ENCODE measurements at regions not wholly inside any gene's neighbourhood (a gene's known extent, or its start where the extent isn't known, plus 50 kb on each side); places are given as distances from the start of the nearest gene placed in this dataset.

DNA sequence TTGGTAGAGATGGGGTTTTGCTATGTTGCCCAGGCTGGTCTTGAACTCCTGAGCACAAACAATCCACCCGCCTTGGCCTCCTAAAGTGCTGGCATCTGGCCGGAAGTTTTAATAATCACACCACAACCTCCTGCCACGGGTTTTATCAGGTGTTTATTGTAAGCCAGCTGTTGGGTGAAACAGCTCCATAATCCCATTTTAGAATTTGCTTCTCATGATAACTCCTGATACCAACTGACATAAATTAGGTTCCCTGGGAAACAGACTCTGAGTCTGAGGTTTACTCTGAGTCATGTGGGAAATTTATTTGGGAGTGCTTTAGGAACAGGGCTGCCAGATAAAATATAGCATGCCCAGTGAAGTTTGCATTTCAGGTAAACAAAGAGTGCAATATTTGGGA is 122.6 kb upstream of the MED13 start:
- DNase-seq = no peak
- no peaks in the 10 kb centered on the region for H3K36me3 Mint-ChIP-seq (ENCODE audit: low read depth)
- H3K4me3 Mint-ChIP-seq = no peak overlapping the region
- no peaks in the 10 kb centered on the region for H3K4me1 Mint-ChIP-seq
- intact Hi-C loops (cut with micrococcal nuclease) = no loop called here
- peaks cover 3% of the 10 kb centered on the region for H3K9me3 Mint-ChIP-seq
- no peaks in the 10 kb centered on the region for H3K27me3 Mint-ChIP-seq
- H3K27ac Mint-ChIP-seq = no peak overlapping the region

DNA sequence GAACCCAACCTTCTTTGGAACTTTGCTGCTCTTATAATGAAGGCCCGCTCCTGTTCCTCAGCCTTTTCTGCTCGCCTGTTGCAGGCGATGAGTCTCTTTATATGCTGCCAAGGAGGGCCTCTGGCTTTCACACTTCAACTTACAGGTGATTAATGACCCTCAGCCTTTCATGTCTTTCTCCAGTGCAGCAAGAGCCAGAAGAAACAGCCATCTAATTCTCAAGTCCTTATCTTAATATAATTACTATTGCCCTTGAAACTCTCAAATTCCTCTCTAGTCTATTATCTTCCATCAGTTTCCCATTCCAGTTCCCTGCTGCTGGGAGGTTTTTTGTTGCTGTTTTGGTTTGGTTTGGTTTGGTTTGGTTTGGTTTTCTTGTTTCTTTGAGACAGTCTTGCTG is 121.8 kb upstream of the MED13 start:
- Mint-ChIP-seq H3K4me3 (no peak overlapping the region), H3K36me3 (ENCODE audit: low read depth) (no peaks in the 10 kb centered on the region), H3K27ac (no peak overlapping the region), H3K9me3 (peaks cover 3% of the 10 kb centered on the region), H3K4me1 (no peaks in the 10 kb centered on the region), H3K27me3 (no peaks in the 10 kb centered on the region)
- DNase-seq = no peak
- intact Hi-C loops (cut with micrococcal nuclease) = no loop called here

DNA sequence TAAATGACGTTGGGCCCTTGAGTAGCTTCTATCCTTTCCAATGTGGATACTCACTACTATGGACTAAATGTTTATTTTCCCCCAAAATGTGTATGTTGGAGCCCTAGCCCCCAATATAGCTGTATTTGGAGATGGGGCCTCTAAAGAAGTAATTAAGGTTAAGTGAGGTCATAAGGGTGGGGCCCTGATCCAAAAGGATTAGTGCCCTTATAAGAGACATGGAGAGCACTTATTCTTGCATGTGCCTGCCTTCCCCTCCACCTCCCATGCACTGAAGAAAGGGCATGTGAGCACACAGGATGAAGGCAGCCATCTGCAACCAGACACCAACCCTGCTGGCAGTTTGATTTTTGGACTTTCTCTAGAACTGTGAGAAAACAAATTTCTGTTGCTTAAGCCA is 115.7 kb upstream of the MED13 start:
- Mint-ChIP-seq H3K27ac (no peak overlapping the region), H3K27me3 (no peaks in the 10 kb centered on the region), H3K4me3 (no peak overlapping the region), H3K9me3 (peaks cover 3% of the 10 kb centered on the region), H3K4me1 (no peaks in the 10 kb centered on the region), H3K36me3 (ENCODE audit: low read depth) (no peaks in the 10 kb centered on the region)
- intact Hi-C loops (cut with micrococcal nuclease) = no loop called here
- DNase-seq = no peak

- no peak overlapping the region for H3K4me3 Mint-ChIP-seq
- intact Hi-C loops (cut with micrococcal nuclease) = no loop called here
- H3K27ac Mint-ChIP-seq = no peak overlapping the region
Observed at GRCh38 chr17:62179525-62180161, 114.6 kb upstream of the MED13 start.

DNA sequence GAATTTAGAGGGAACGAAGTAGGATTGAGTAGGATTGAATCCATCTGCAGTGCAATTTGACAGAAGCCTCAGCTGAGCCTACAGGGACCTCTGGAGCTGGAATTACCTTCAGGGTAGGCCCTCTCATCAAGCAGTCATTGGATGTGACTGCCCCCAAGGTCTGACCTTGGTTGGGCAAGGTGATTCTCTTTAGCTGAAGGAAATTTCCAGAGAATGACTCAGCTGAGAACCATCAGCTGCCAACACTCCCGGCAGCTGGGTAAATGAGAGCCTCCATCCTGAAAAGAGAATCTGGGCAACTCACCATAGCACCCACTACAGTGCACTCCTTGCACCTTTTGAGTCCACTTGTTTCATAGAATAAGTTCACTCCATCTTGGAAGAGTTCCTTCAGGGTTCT is 113.5 kb upstream of the MED13 start:
- intact Hi-C loops (cut with micrococcal nuclease) = no loop called here
- no peak overlapping the region for H3K4me3 Mint-ChIP-seq
- H3K27me3 Mint-ChIP-seq = no peaks in the 10 kb centered on the region
- no peak overlapping the region for H3K27ac Mint-ChIP-seq
- H3K4me1 Mint-ChIP-seq = no peaks in the 10 kb centered on the region
- H3K36me3 Mint-ChIP-seq (ENCODE audit: low read depth) = no peaks in the 10 kb centered on the region
- no peak for DNase-seq
- H3K9me3 Mint-ChIP-seq = no peaks in the 10 kb centered on the region

More at GRCh38 chr17:62179525-62180161, 114.6 kb upstream of the MED13 start:
- DNase-seq = no peak
- H3K27me3 Mint-ChIP-seq = no peaks in the 10 kb centered on the region
- peaks cover 1% of the 10 kb centered on the region for H3K9me3 Mint-ChIP-seq
- H3K4me1 Mint-ChIP-seq = no peaks in the 10 kb centered on the region
- no peaks in the 10 kb centered on the region for H3K36me3 Mint-ChIP-seq (ENCODE audit: low read depth)

DNA sequence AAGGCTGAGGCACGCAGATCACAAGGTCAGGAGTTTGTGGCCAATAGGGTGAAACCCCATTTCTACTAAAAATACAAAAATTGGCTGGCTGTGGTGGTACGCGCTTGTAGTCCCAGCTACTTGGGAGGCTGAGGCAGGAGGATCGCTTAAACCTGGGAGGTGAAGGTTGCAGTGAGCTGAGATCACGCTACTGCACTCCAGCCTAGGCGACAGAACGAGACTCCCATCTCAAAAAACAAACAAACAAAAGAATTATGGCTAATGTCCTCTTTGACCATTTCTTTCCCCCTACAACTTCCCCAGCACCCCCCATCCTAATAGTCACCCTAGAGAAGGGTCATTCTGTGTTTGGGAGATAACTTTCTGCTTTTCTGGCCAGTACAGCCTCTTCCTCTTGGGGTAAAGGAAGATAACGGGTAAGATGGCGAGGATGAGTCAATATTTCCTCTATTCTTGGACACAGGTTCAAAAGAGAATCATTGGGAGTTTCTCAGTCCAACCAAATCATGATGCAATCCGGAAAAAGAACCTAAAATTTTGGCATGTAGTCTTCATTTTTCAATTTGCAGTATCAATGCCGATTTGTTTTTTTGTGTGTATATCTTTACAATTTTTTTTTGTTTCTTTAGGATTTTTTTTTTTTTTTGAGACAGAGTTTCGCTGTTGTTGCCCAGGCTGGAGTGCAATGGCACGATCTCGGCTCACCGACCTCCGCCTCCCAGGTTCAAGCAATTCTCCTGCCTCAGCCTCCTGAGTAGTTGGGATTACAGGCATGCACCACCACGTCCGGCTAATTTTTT is 107.6 kb upstream of the MED13 start:
- H3K27me3 Mint-ChIP-seq = peaks cover 2% of the 10 kb centered on the region
- DNase-seq = no peak
- no peaks in the 10 kb centered on the region for H3K36me3 Mint-ChIP-seq (ENCODE audit: low read depth)
- no peak overlapping the region for H3K27ac Mint-ChIP-seq
- no peaks in the 10 kb centered on the region for H3K4me1 Mint-ChIP-seq
- no peaks in the 10 kb centered on the region for H3K9me3 Mint-ChIP-seq
- no peak overlapping the region for H3K4me3 Mint-ChIP-seq
- intact Hi-C loops (cut with micrococcal nuclease) = no loop called here

DNA sequence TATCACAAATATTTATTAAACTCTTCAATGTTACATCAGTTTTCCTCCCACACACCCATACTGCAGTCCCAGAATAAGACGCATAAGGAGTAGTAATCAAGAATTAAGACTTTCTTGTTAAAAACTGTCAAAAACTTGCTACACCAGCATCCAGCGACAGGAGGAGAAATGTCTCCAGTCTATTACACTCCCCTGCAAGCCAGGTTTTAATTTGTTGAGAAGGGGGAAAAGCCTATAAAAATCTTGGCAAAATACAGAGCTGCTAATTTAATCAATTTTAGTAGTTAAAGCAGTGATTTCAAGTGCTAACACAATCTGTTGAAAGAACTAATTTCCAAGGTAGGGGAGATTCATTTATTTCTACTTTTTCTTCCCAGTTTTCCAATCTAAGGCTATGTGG is 102.0 kb upstream of the MED13 start:
- no peak for DNase-seq
- H3K36me3 Mint-ChIP-seq (ENCODE audit: low read depth) = no peaks in the 10 kb centered on the region
- no peak overlapping the region for H3K4me3 Mint-ChIP-seq
- H3K9me3 Mint-ChIP-seq = no peaks in the 10 kb centered on the region
- H3K4me1 Mint-ChIP-seq = no peaks in the 10 kb centered on the region
- peaks cover 8% of the 10 kb centered on the region for H3K27me3 Mint-ChIP-seq
- intact Hi-C loops (cut with micrococcal nuclease) = no loop called here
- H3K27ac Mint-ChIP-seq = no peak overlapping the region

GRCh38 chr17:62164747-62165722 is 100.0 kb upstream of the MED13 start:
- H3K9me3 Mint-ChIP-seq = no peaks in the 10 kb centered on the region
- intact Hi-C loops (cut with micrococcal nuclease) = no loop called here
- peaks cover 13% of the 10 kb centered on the region for H3K27me3 Mint-ChIP-seq
- no peak for DNase-seq
- no peaks in the 10 kb centered on the region for H3K4me1 Mint-ChIP-seq
- H3K27ac Mint-ChIP-seq = no peak overlapping the region
- no peaks in the 10 kb centered on the region for H3K36me3 Mint-ChIP-seq (ENCODE audit: low read depth)
- H3K4me3 Mint-ChIP-seq = no peak overlapping the region

- H3K27ac Mint-ChIP-seq = no peak overlapping the region
Observed at GRCh38 chr17:62163847-62164246, 98.8 kb upstream of the MED13 start.

GRCh38 chr17:62162898-62163297 is 97.8 kb upstream of the MED13 start:
- Mint-ChIP-seq H3K27ac (no peak overlapping the region), H3K4me1 (no peaks in the 10 kb centered on the region), H3K36me3 (ENCODE audit: low read depth) (no peaks in the 10 kb centered on the region), H3K9me3 (no peaks in the 10 kb centered on the region), H3K27me3 (peaks cover 13% of the 10 kb centered on the region), H3K4me3 (no peak overlapping the region)
- DNase-seq = no peak
- intact Hi-C loops (cut with micrococcal nuclease) = no loop called here

More at GRCh38 chr17:62163847-62164246, 98.8 kb upstream of the MED13 start:
- no peaks in the 10 kb centered on the region for H3K4me1 Mint-ChIP-seq
- intact Hi-C loops (cut with micrococcal nuclease) = no loop called here
- no peak overlapping the region for H3K4me3 Mint-ChIP-seq
- H3K27me3 Mint-ChIP-seq = peaks cover 15% of the 10 kb centered on the region
- H3K9me3 Mint-ChIP-seq = no peaks in the 10 kb centered on the region
- H3K36me3 Mint-ChIP-seq (ENCODE audit: low read depth) = no peaks in the 10 kb centered on the region
- no peak for DNase-seq

- no peaks in the 10 kb centered on the region for H3K9me3 Mint-ChIP-seq
- H3K27ac Mint-ChIP-seq = no peak overlapping the region
- H3K4me1 Mint-ChIP-seq = no peaks in the 10 kb centered on the region
- H3K4me3 Mint-ChIP-seq = no peak overlapping the region
- no peak for DNase-seq
- no peaks in the 10 kb centered on the region for H3K36me3 Mint-ChIP-seq (ENCODE audit: low read depth)
- intact Hi-C loops (cut with micrococcal nuclease) = no loop called here
- H3K27me3 Mint-ChIP-seq = peaks cover 13% of the 10 kb centered on the region
Observed at GRCh38 chr17:62161405-62162148, 96.5 kb upstream of the MED13 start.

GRCh38 chr17:62160816-62161215 is 95.7 kb upstream of the MED13 start:
- no peaks in the 10 kb centered on the region for H3K4me1 Mint-ChIP-seq
- DNase-seq = no peak
- intact Hi-C loops (cut with micrococcal nuclease) = no loop called here

DNA sequence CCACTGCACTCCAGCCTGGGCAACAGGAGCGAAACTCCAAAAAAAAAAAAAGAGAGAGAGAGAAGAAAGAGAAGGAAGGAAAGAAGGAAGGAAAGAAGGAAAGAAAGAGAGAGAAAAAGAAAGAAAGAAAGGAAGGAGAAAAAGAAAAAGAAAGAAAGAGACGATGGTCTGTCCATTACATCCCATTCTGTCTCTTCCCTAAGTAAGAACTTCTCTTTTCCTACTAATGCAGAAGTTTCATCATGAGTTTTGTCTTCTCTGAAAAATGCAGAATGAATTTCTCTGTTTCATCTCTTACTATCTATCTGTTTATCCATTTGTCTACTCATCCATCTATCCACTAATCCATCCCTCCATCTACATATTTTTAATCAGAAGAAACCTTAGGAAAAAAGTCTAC is 94.9 kb upstream of the MED13 start:
- H3K4me3 Mint-ChIP-seq = no peak overlapping the region
- H3K27ac Mint-ChIP-seq = no peak overlapping the region
- no peaks in the 10 kb centered on the region for H3K4me1 Mint-ChIP-seq
- no peaks in the 10 kb centered on the region for H3K36me3 Mint-ChIP-seq (ENCODE audit: low read depth)
- H3K9me3 Mint-ChIP-seq = no peaks in the 10 kb centered on the region
- intact Hi-C loops (cut with micrococcal nuclease) = no loop called here
- H3K27me3 Mint-ChIP-seq = peaks cover 10% of the 10 kb centered on the region
- DNase-seq = no peak

More at GRCh38 chr17:62160816-62161215, 95.7 kb upstream of the MED13 start:
- no peak overlapping the region for H3K27ac Mint-ChIP-seq
- H3K36me3 Mint-ChIP-seq (ENCODE audit: low read depth) = no peaks in the 10 kb centered on the region
- H3K4me3 Mint-ChIP-seq = no peak overlapping the region
- peaks cover 13% of the 10 kb centered on the region for H3K27me3 Mint-ChIP-seq
- no peaks in the 10 kb centered on the region for H3K9me3 Mint-ChIP-seq

Data from activated CD4-positive, alpha-beta T cell treated with anti-CD3 and anti-CD28 coated beads, Interleukin-2, amount 10 ng/mL, durations not matched to agents 24 days and 14 days (primary cell).